T follicular helper cell (primary cell): ENCODE measurements at regions not wholly inside any gene's neighbourhood (a gene's known extent, or its start where the extent isn't known, plus 50 kb on each side); places are given as distances from the start of the nearest gene placed in this dataset.
"Not testable (repeated sequence)": the region's sequence is repeated elsewhere in the genome, so short reads cannot be mapped to it uniquely, and the experiment has no call there.

Experiments used
- DNase-seq: peaks from one replicate; pipeline ENCODE4 v3.0.0-alpha.2; 2020; ENCODE audit warnings: low read depth

- DNase-seq: no peak
These were observed 137.4 kb upstream of the FBXO11 start for GRCh38 chr2:48043746-48044145.

GRCh38 chr2:48045613-48046012, 139.3 kb upstream of the FBXO11 start:
- no peak for DNase-seq

- no peak for DNase-seq
These were observed 142.3 kb upstream of the FBXO11 start for GRCh38 chr2:48048476-48049171.

- no peak for DNase-seq
These were observed 143.1 kb upstream of the FBXO11 start for GRCh38 chr2:48049371-48049770.

GRCh38 chr2:48050711-48051110, 144.4 kb upstream of the FBXO11 start:
- no peak for DNase-seq

- no peak for DNase-seq
These were observed 153.7 kb upstream of the FBXO11 start for GRCh38 chr2:48059975-48060374.

GRCh38 chr2:48061656-48062055, 155.4 kb upstream of the FBXO11 start:
- not testable (repeated sequence) for DNase-seq

GRCh38 chr2:48065096-48065495, 158.8 kb upstream of the FBXO11 start:
- DNase-seq: no peak

- no peak for DNase-seq
These were observed 159.7 kb upstream of the FBXO11 start for GRCh38 chr2:48066000-48066399.

- DNase-seq: no peak
These were observed 163.5 kb upstream of the FBXO11 start for GRCh38 chr2:48069769-48070168.

GRCh38 chr2:48070415-48070814, 164.1 kb upstream of the FBXO11 start:
- DNase-seq: no peak

GRCh38 chr2:48072583-48072982, 166.3 kb upstream of the FBXO11 start:
- no peak for DNase-seq

- DNase-seq: no peak
These were observed 169.3 kb upstream of the FBXO11 start for GRCh38 chr2:48075631-48076030.

- DNase-seq: no peak
These were observed 174.4 kb upstream of the FBXO11 start for GRCh38 chr2:48080534-48081316.

GRCh38 chr2:48081317-48081628, 175.0 kb upstream of the FBXO11 start:
- DNase-seq: no peak

- no peak for DNase-seq
These were observed 179.6 kb upstream of the FBXO11 start for GRCh38 chr2:48085888-48086287.

GRCh38 chr2:48088994-48089393, 182.7 kb upstream of the FBXO11 start:
- no peak for DNase-seq

- no peak for DNase-seq
These were observed 183.3 kb upstream of the FBXO11 start for GRCh38 chr2:48089644-48090043.

- DNase-seq: no peak
These were observed 186.8 kb upstream of the FBXO11 start for GRCh38 chr2:48092846-48093803.

GRCh38 chr2:48096765-48097164, 190.5 kb upstream of the FBXO11 start:
- not testable (repeated sequence) for DNase-seq

- no peak for DNase-seq
These were observed 192.2 kb upstream of the FBXO11 start for GRCh38 chr2:48098539-48098938.

GRCh38 chr2:48104418-48104817, 198.1 kb upstream of the FBXO11 start:
- no peak for DNase-seq

- no peak for DNase-seq
These were observed 199.6 kb upstream of the FBXO11 start for GRCh38 chr2:48105848-48106247.
